HG02610 (cell line): ENCODE measurements at regions not wholly inside any gene's neighbourhood (a gene's known extent, or its start where the extent isn't known, plus 50 kb on each side); places are given as distances from the start of the nearest gene placed in this dataset.

ENCODE experiments used
- ATAC-seq: cut with Tn5 transposase; IDR thresholded peaks from one replicate; pipeline ENCODE4 v1.9.1; 2021; ENCODE audit warnings: mild to moderate bottlenecking, moderate library complexity; ENCODE audit not compliant: unreplicated experiment

DNA sequence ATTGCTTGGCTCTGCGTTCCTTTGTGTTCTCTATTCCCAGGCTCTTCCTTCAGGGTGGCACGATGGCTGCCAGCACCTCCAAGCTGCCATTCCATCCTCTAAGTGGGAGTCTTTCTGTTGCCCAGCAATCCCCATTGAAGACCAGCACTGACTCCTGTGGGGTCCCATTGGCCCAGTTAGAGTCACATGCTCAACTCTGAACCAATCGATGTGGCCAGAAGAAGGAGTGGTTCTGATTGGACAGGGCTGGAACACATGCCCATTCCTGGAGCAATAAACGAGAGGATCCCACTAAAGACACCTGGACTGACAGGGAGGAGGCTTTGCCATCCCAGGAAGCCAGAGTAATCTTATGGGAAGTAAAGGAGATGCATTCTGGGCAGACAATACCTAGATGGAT is 97.2 kb upstream of the IGSF21 start:
- no peak for ATAC-seq

DNA sequence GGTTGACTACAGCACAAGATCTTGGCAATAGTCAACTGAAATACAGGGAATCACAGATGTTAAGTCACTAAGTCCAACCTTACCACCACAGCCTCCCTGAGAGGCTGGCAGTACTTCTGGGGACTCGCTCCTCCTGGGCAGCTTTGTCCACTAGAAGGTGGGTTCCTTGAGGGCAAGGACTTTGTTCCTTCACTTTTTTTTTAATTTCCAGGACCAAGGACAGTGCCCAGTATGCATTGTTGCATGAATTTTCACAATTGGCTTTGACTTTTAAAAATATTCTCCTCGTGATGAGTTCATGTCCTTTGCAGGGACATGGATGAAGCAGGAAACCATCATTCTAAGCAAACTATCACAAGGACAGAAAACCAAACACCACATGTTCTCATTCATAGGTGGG is 96.7 kb upstream of the IGSF21 start:
- ATAC-seq = no peak

DNA sequence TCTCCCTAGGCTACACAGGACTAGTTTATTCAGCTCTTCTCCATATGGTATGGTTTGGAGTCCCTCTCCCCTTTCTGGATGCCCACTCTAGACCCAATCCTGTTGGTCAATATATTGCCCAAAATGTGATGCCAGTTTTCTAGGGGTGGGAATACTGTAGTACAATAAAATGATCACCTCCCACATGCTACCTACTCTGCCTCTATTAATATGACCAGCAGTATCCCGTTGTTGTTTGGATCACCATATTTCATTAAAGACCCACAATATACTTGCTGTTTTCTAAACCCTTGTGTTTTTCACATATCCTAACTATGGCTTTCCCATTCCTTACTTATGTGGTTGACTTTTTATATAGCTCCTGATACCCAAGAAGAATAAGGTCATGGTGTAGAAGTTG is 95.9 kb upstream of the IGSF21 start:
- ATAC-seq = no peak

GRCh38 chr1:18012686-18013085 is 94.9 kb upstream of the IGSF21 start:
- ATAC-seq = no peak

DNA sequence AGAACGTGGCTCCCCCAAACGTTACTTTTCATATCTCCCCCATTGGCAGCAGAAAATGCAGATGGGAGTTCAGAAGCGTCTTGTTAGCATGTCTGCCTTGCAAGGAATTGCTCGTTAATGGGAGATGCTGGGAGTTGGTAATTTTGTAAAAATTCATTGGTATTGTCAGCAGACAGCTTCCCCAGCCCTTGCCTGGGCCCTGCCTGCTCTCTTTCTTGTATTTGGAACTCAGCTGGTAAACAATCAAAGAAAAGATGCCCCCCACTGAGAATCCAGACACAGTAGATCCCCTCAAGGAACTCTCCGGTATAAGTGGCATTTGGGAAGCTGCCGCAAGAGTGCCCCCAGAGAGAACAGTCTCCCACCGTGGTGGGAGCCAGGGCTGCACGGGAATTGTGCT is 94.4 kb upstream of the IGSF21 start:
- ATAC-seq = no peak

DNA sequence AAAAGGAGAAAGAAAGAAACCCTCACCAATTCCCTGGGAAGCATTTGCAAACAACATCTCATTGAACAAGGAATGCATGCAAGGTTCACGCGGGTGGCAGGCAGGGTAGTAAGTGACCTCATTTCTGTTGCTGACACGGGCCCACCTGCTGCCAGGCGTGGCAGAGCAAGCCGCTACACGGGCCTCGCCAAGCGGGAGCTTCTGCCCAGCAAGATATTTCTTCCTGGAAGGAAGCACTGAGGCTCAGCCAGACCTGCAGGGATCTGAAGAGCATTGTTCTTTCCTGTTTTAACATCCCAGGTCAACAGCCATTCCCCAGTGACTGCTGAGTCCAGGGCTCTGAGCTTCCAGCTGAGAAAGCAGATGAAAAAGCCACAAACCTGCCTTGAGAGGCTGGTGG is 91.9 kb upstream of the IGSF21 start:
- no peak for ATAC-seq

GRCh38 chr1:18018366-18018765 is 89.2 kb upstream of the IGSF21 start:
- ATAC-seq = no peak

DNA sequence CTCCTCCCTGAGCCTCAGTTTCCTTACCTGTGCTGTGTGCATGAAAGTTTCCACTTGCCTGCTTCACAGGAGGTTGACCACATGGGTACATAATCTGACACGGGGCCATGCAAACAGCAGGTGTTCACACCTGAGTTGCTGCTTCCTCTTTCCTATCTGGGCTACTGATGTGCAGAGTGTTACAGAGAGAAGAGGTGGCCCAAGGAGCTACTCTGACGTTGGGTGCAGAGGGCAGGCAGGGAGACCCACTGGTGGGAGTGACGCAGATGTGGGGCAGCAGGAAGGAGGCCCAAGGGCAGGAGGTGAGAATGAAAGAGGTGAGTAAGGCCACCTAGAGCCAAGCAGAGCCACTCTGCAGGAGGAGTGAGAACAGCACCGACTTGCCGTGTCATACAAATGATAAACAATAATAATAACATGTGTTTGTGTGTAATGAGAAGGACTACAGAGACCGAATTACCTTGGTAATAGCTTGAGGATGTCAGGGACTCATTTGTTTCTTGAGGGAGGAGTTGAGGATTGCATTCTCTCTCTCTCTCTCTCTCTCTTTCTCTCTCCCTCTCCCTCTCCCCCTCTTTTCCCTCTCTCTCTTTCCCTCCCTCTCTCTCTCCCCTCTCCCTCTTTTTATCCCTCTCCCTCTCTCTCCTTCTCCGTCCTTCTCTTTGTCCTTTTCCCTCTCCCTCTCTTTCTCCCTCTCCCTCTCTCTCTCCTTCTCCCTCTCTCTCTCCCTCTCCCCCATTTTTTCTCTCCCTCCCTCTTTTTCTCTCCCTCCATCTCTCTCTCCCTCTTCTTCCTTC is 87.4 kb upstream of the IGSF21 start:
- no peak for ATAC-seq

- no peak for ATAC-seq
Measured at GRCh38 chr1:18021242-18021641, 86.4 kb upstream of the IGSF21 start.

- no peak for ATAC-seq
Measured at GRCh38 chr1:18032172-18032859, 75.3 kb upstream of the IGSF21 start.

DNA sequence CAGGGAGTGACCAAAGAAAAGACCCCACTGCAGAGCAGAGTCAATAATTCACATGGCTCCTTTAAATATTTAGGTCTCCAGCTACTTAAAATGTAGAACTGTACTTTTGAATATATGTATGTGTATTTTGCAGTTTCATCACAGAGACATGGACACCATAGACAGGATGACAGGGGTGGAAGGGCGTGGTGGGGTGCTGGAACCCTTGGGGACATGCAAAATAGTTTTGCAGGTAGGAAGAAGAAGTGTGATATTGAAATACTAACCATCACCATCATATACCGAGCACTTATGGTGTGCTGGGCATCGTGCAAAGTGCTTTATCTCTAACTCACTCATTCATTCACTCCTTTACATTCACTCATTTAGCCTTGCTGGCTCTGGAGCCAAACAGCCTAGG is 72.5 kb upstream of the IGSF21 start:
- no peak for ATAC-seq

- no peak for ATAC-seq
Measured at GRCh38 chr1:18037651-18038050, 69.9 kb upstream of the IGSF21 start.

DNA sequence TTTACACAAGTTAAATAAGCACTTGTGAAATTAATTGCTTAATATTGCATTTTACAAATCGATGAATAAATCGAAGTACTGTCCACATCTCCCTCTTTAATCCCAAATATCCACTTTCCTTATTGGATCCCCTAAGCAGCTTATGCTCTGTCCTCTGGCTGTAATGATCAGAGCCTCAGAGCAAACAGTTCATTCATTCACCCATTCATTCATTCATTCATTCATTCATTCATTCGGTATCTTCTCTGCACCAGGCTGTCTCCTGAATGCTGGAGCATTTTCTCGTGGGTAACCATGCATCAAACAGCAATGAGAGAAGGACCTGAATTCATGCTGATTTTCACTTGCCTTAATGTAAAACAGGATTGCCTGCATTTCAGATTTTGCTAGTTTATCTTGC is 69.5 kb upstream of the IGSF21 start:
- ATAC-seq = no peak

DNA sequence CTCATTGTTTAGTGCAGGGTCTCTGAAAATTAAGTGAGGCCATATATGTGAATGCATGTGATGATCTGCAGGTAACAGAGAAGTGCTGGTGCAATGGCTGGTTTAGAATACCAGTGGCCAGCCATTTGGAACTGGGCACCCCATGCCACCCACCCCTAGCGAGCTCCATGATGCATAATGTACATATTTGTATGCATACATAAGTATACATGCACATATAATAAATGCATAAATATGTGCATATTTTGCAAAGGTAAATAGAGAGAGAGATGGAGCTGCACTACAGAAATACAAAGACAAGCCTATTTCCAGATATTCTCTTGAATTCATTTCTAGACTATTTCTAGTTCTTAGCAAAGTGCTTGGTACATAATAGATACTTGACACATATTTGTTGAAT is 68.5 kb upstream of the IGSF21 start:
- ATAC-seq = no peak

GRCh38 chr1:18041102-18041501 is 66.5 kb upstream of the IGSF21 start:
- no peak for ATAC-seq

- no peak for ATAC-seq
Measured at GRCh38 chr1:18041685-18042355, 65.8 kb upstream of the IGSF21 start.

DNA sequence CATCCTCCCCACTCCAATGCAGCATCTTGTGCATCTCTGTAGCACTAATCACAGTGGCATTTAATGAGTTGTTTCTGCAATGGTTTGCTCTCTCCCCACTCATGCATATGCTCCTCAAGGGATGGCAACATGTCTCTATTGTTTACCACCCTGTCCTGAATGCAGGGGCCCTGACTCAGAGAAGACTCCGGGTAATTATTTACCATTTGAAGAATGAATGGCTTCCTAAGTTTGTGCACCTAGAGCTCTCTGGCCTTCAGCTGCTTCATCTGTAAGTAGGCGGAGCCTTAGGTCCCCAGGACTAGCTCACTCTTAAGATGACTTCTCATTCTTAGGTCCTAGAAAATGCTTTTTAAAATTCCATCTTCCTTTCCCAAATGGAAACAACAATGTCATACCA is 63.7 kb upstream of the IGSF21 start:
- no peak for ATAC-seq

DNA sequence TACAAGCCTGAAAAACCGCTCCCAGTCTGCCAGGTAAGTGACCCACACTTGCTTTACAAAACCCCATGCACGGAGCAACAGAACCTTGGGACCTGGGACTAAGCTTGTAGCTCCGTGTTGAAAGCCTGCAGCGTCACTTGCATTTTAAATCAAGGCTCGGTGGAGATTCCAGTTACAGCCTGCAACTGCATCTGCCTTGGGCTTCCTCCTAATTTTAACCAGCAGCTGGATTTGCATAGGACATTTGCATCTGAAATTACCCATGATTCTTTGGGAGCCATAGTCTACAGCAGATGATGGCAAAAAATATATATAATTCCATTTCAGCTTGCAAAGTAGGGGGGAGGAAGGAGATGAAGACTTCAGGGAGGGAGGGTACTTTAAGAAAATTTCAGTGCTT is 62.4 kb upstream of the IGSF21 start:
- ATAC-seq = no peak

DNA sequence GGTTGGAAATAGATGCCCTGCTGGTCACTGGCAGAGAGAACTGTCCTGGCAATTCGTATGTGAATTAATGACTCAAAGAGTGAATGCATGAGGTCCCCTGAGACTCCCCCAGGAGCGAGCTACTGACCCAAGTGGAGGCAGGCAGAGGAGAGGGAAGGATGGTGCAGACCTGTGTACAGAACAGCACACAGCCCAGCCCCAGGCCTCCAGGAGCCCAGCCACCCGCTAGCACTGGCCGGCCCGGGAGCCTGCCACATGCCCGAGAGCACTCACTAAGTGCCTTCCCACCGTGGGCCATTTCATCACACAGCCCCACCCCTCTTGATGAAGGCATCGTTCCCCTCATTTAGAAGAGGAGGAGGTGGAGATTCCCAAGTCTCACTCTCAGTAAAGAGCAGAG is 62.0 kb upstream of the IGSF21 start:
- no peak for ATAC-seq

- no peak for ATAC-seq
Measured at GRCh38 chr1:18047122-18047521, 60.5 kb upstream of the IGSF21 start.

GRCh38 chr1:18049228-18049627 is 58.4 kb upstream of the IGSF21 start:
- ATAC-seq = no peak

DNA sequence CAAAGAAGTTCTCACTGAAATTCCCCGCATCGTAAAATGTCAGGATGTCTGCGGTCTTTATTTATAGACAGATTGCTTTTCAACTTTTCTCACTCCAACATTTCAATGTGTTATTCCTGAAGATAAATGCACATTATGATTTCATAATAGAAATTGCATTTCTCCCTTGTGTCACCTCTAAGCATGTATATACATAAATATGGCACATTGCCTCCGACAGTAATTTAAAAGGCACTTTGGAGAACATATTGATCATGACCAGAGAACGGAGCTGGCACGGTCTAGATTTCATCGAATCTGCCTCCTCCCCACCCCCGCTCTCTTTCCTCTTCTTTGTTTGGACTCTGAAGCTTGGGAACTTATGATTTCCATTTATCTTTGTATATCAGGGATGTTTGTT is 54.9 kb upstream of the IGSF21 start:
- ATAC-seq = no peak
